DMS 273 (cell line): ENCODE measurements at regions not wholly inside any gene's neighbourhood (a gene's known extent, or its start where the extent isn't known, plus 50 kb on each side); places are given as distances from the start of the nearest gene placed in this dataset.
"Not testable (repeated sequence)": the region's sequence is repeated elsewhere in the genome, so short reads cannot be mapped to it uniquely, and the experiment has no call there.

Experiments used
- DNase-seq: peaks from one replicate; lab custom pipeline; 2025; ENCODE audit not compliant: unreplicated experiment; lab: John Stamatoyannopoulos, UW

GRCh38 chr6:80594461-80594860 lies 488.0 kb downstream of the BCKDHB start:
- no peak for DNase-seq

- no peak for DNase-seq
Observed at GRCh38 chr6:80592436-80592835, 486.0 kb downstream of the BCKDHB start.

GRCh38 chr6:80586242-80586641 lies 479.8 kb downstream of the BCKDHB start:
- DNase-seq: no peak

GRCh38 chr6:80579391-80580023 lies 473.0 kb downstream of the BCKDHB start:
- no peak for DNase-seq

GRCh38 chr6:80573320-80573719 lies 466.8 kb downstream of the BCKDHB start:
- DNase-seq: not testable (repeated sequence)

- DNase-seq: no peak
Observed at GRCh38 chr6:80566361-80566760, 459.9 kb downstream of the BCKDHB start.

GRCh38 chr6:80553071-80553740 lies 446.7 kb downstream of the BCKDHB start:
- peak; percentile 69 for DNase-seq

GRCh38 chr6:80550748-80551147 lies 444.3 kb downstream of the BCKDHB start:
- DNase-seq: no peak

GRCh38 chr6:80550281-80550680 lies 443.8 kb downstream of the BCKDHB start:
- DNase-seq: no peak

GRCh38 chr6:80548532-80548931 lies 442.1 kb downstream of the BCKDHB start:
- DNase-seq: no peak

GRCh38 chr6:80547827-80548226 lies 441.4 kb downstream of the BCKDHB start:
- DNase-seq: no peak

GRCh38 chr6:80544976-80545722 lies 438.7 kb downstream of the BCKDHB start:
- DNase-seq: no peak

GRCh38 chr6:80544555-80544954 lies 438.1 kb downstream of the BCKDHB start:
- DNase-seq: no peak

- no peak for DNase-seq
Observed at GRCh38 chr6:80543598-80544222, 437.2 kb downstream of the BCKDHB start.

- no peak for DNase-seq
Observed at GRCh38 chr6:80543151-80543550, 436.7 kb downstream of the BCKDHB start.

- no peak for DNase-seq
Observed at GRCh38 chr6:80541886-80542285, 435.4 kb downstream of the BCKDHB start.

- DNase-seq: no peak
Observed at GRCh38 chr6:80541181-80541580, 434.7 kb downstream of the BCKDHB start.

GRCh38 chr6:80540700-80541099 lies 434.2 kb downstream of the BCKDHB start:
- DNase-seq: no peak

GRCh38 chr6:80537118-80537972 lies 430.9 kb downstream of the BCKDHB start:
- no peak for DNase-seq

GRCh38 chr6:80535914-80536565 lies 429.6 kb downstream of the BCKDHB start:
- peak; percentile 57 for DNase-seq
